ENCODE measurements at regions not wholly inside any gene's neighbourhood (a gene's known extent, or its start where the extent isn't known, plus 50 kb on each side); places are given as distances from the start of the nearest gene placed in this dataset.
"Not testable (repeated sequence)": the region's sequence is repeated elsewhere in the genome, so short reads cannot be mapped to it uniquely, and the experiment has no call there.

DNA sequence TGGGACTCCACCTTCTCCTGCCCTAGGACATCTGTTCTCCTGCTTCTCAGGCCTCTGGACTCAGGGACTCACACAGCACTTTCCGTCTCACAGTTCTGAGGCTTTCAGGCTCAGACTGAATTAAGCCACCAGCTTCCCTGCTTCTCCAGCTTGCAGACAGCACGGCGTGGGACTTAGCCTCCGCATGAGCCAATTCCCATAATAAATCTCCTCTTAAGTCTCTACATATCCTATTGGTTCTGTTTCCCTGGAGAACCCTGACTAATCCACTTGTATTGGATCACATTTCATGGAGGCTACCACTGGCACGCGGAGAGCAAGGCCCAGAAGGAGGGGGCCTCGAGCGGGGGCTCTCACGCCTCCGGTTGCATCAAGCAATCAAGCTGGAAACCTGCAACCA lies 1313.6 kb downstream of the TBC1D22A start:
- no peak for DNase-seq

DNA sequence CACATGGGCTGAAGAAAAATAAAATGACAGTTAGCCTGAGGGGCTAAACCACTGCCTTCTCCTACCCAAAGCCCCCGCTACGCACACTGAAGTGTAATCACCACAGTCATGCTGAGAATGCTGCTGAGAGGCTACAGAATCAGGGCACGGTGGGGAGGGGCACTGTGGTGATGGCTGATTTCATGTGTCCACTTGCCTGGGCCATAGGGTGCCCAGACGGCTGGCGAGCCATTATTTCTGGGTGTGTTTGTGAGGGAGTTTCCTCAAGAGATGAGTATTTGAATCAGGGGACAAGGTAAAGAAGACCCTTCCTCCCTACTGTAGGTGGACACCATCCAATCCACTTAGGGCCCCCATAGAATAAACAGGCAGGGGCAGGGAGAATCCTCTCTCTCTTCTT lies 1313.2 kb downstream of the TBC1D22A start:
- DNase-seq, result no peak

- no peak for DNase-seq
Observed at GRCh38 chr22:48072777-48073176, 1310.3 kb downstream of the TBC1D22A start.

GRCh38 chr22:48071828-48072227 lies 1309.4 kb downstream of the TBC1D22A start:
- DNase-seq, result no peak

- DNase-seq, result no peak
Observed at GRCh38 chr22:48071305-48071704, 1308.9 kb downstream of the TBC1D22A start.

- DNase-seq, result no peak
Observed at GRCh38 chr22:48070760-48071159, 1308.3 kb downstream of the TBC1D22A start.

DNA sequence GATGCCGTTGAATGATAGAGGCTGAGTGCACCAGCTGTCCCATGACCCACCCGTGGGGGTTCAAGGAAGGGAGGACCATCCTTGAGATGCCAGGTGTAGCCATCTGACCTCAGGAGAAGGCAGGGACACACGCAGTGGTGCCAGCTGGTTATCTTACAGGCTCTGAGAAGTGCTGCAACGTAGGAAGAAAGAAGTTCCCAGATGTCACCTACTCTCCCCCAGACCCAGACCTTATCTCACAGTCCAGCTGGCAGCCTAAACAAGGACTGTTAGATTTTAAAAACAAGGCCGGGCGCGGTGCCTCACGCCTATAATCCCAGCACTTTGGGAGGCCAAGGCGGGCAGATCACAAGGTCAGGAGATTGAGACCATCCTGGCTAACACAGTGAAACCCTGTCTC lies 1307.6 kb downstream of the TBC1D22A start:
- DNase-seq, result no peak

- no peak for DNase-seq
Observed at GRCh38 chr22:48069256-48069655, 1306.8 kb downstream of the TBC1D22A start.

- DNase-seq, result no peak
Observed at GRCh38 chr22:48068323-48068885, 1306.0 kb downstream of the TBC1D22A start.

DNA sequence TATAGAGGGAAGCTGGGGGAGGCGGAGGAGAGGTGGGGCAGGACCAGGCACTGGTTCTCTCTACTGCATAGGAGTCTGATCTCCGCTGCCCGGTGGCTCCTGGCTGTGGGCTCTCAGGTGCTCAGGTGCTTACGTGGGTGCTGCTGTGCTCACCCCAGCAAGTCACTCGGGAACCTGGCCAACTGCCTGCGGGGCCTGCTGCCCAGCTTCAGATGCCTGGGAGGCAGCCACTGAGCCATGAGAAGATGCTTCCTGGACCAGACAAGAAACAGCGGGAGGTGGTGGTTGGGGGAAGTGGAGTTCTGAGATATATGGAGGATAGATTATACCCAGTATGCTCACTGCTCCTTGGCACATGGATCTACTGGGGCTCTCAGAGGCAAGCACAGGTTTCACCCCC lies 1303.4 kb downstream of the TBC1D22A start:
- no peak for DNase-seq

GRCh38 chr22:48061726-48062125 lies 1299.3 kb downstream of the TBC1D22A start:
- no peak for DNase-seq

DNA sequence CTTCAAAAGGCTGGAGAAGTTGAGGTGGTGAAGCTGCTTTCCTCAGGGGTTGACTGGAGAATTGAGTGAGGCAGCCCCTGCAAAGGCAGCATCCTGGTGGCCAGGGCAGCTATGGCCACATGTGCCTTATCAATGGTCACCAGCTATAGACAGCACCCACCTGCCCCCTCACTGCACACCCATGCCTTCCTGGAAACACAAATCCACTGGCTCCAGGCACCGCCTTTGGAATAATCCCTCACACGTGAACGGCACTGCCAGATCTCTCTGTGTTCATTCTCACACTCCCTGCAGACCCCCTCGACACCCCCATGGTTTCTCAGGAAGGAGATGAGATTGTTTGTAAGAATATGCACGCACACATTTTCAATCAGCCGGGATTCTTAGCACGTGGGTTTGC lies 1297.8 kb downstream of the TBC1D22A start:
- no peak for DNase-seq

GRCh38 chr22:48059521-48059920 lies 1297.1 kb downstream of the TBC1D22A start:
- DNase-seq, result not testable (repeated sequence)

- DNase-seq, result no peak
Observed at GRCh38 chr22:48057116-48057835, 1294.8 kb downstream of the TBC1D22A start.

DNA sequence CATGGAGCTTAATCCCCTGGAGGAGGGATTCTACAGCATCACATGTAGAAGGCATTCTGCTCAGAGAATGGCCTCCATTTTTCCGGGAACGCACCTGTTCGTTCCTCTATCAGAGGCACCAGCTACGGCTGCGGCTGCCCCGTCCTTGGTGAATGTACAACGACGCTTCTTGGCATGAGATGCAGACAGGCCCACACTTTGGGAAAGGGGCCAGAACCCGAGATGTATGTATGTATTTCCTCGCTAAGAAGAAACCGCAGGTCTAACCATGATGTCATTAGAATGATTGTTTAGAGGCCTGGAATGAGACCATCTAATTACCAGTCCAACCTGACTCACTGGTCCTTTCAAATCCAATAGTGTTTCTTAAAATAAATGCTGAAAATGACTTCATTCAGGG lies 1293.4 kb downstream of the TBC1D22A start:
- no peak for DNase-seq

DNA sequence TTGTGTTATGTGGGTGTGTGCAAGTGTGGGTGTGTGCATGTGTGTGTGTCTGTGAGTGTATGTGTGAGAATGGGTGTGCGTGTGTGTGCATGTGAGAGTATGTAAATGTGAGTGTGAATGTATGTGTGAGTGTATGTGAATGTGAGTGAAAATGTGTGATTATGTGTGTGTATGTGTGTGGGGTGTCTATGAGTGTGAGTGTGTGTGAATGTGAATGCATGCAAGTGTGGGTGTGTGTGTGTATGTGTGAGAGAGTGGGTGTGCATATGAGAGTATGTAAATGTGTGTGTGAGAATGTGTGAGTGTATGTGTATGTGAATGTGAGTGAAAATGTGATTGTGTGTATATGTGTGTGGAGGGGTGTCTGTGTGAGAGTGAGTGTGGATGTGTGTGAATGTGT lies 1292.7 kb downstream of the TBC1D22A start:
- no peak for DNase-seq

GRCh38 chr22:48054596-48054995 lies 1292.1 kb downstream of the TBC1D22A start:
- DNase-seq, result no peak

DNA sequence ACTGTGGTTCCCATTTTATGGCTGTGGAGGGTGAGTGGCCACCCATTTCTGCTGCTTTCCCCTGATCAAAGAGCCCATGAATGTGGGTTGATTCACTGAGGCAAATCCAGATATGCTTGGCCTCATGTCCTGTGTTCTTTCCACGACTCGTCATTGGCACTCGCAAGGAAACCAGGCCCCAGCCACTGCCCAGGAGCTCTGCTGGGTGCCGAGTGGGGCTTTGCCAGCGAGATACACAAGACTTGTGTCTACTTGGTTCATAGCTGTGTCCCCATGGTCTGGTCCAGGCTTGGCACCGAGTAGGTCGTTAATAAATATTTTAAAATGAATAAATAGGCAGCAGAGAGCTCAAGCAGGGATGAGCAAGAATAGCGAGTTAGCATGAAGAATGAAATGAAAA lies 1291.5 kb downstream of the TBC1D22A start:
- no peak for DNase-seq

DNA sequence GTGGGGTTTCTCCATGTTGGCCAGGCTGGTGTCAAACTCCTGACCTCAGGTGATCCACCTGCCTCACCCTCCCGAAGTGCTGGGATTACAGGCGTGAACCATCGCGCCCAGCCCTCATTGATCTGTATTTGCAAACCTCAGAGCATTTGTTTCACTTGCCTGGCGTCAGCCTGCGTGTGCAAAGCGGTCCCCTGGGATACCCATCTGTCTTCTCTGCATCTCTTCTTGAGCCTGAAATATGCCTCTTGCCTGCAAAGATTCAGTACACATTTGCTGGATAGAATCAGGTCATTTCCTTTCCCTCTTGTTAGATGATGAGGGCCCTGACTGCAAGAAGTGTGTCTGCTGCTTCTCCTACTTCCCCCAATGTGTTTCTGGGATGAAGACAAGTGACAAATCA lies 1291.0 kb downstream of the TBC1D22A start:
- DNase-seq, result no peak

DNA sequence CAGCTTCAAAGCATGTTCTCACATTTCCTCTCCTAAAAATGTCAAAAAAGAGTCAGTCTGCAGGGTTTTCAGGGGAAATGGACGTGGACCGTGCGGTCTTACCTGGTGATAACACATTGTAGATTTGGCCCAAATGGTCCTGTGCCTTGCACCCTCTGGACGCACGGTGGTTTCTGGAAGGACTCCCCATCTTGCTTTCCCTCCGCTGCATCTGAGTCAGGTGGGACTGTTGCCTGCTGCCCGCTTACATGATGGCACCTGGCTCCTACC lies 1290.1 kb downstream of the TBC1D22A start:
- no peak for DNase-seq

GRCh38 chr22:48051796-48052620 lies 1289.6 kb downstream of the TBC1D22A start:
- no peak for DNase-seq

DNA sequence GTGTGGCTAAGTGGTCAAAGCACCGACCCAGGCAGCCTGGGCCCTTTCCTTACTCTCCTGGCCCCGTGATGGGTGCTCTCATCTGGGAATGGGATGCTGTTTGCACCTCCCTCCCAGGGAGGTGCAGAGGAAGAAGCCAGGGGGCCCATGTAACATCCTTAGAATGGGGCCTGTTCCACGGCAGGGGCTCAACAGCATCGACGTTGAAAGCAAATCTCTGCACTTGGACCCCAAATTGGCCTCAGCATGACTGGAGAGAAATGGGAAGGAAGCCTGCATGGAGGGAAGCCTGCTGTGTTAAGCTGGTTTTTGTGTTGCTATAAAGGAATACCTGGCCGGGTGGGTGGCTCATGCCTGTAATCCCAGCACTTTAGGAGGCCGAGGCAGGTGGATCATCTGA lies 1288.4 kb downstream of the TBC1D22A start:
- DNase-seq, result no peak

DNA sequence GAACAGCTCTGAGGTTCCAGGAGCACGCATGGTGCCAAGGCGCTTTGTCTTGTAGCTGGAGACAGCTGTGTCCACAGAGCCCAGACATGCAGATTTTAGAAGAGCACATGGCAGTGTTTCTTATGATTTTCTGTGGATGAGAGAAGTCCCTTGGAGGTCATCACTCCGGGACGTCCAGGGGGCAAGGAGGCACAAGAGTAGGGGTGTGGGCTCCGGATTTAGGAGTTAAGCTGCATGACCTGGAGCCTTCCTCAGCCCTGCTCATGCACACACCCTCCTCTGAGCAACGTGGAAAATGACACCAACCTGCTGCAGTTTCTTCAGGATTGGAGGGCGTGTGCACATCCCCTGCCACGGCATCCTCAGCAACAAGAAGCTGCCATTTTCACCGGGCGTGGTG lies 1286.7 kb downstream of the TBC1D22A start:
- no peak for DNase-seq

DNA sequence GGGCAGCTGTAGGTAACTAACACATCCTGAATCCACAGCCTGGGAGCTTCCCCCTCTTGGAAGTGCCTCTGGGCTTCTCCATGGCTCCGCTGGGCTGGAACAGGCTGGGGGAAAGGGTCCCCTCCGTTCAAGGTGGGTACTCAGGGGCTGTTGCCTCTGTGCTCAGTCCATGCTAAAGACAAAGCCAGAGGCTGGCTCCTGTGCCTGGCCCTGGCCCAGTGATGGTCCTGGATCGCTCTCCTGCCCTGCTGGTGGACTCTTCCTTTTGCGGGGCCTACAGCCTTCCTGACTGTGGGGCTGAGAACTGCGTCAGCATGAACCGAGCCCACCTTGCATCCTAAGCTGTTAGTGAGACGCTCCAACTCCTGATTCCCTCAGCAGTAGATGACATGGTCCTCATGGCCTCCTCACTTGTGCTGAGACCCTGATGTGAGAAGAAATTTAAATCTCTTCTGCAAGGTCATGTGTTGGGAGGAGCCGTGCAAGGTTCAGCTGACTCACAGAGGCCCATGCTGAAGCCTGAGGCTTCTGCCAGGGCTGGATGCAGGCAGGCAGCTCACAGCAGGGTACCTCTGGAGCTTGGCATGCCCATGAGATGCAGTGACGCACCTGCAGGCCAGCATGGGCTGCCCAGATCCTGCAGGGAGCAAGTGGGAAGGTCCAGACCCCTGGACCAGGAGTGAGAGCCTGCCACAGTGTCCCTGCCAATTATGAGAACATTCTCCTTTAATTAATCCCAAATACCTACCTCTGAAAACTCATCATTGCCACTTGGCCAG lies 1285.5 kb downstream of the TBC1D22A start:
- no peak for DNase-seq
